ENCODE measurements at regions not wholly inside any gene's neighbourhood (a gene's known extent, or its start where the extent isn't known, plus 50 kb on each side); places are given as distances from the start of the nearest gene placed in this dataset.

DNA sequence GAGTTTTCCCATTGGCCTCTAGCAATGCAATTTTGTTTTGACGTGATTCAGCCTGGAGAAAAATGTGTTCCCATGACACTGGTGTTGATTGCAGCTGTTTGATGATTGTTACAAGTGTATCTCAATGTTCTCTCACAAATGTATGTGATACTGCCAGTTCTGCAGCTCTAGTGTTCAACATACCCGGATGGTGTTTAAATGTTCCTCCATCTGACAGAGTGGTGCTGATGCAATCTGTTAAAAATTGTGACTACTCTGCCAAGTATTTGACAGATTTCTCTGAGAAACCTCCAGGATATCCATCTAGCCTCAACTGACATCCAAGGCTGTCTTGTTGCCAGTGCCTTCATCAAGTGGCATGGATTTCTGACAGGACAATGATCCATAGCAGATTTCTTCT, 657.2 kb upstream of the DIAPH2 start:
- TF ChIP-seq FOXM1 (IDR thresholded peaks at IDR 0.05; ENCODE audit: borderline replicate concordance) (no peak), HDGF (IDR thresholded peaks at IDR 0.05; ENCODE audit: borderline replicate concordance) (no peak), FOXK2 (IDR thresholded peaks at IDR 0.05) (no peak), L3MBTL2 (conservative IDR thresholded peaks at IDR 0.05) (no peak), BHLHE40 (IDR thresholded peaks at IDR 0.05; ENCODE audit: borderline replicate concordance) (no peak), NFRKB (IDR thresholded peaks at IDR 0.05) (no peak), ZNF384 (IDR thresholded peaks at IDR 0.05) (no peak), SP1 (IDR thresholded peaks at IDR 0.05) (no peak), TARDBP (IDR thresholded peaks at IDR 0.05) (no peak), ELF4 (IDR thresholded peaks at IDR 0.05) (no peak)
